ENCODE measurements at regions not wholly inside any gene's neighbourhood (a gene's known extent, or its start where the extent isn't known, plus 50 kb on each side); places are given as distances from the start of the nearest gene placed in this dataset.
"Not testable (repeated sequence)": the region's sequence is repeated elsewhere in the genome, so short reads cannot be mapped to it uniquely, and the experiment has no call there.

DNA sequence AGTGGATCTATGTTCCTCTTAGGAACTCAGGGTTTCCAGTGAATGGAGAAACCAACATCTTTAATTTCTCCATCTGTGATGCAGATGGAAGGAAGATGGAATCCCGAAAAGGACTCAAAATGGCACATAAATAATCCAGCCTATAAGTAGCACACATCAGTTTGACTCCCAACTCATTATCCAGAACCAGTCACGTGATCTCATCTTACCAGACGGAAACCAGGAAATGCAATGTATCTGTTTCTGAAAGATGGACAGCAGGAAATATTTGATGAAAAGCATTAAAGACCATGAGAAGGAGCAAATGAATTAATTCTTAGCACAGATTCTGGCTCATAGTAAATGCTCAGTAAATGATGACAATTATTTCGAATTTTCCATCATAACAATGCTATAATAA is 443.1 kb upstream of the FMR1 start:
- DNase-seq (ENCODE audit: low spot score), result no peak

- DNase-seq (ENCODE audit: low spot score), result peak; percentile 0
Observed at GRCh38 chrX:147476008-147476407, 435.7 kb upstream of the FMR1 start.

DNA sequence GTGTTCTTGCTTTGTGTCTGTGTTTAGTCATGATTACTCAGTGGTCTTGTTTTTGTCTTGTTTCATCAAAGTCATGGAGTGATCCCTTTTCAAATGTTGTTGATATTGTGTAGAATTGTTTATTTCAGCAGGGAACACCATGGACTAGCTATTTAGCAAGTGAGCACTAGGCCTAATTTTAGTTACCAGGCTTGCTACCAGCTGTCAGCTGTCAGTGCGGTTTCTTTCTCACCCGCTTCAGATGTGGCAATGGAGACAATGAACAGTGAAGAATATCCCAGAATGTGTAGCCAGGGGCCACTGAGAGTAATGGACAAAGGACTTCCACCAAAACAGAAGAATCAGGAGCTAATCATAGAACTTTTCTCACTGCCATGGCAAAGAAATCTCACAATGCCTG is 432.8 kb upstream of the FMR1 start:
- no peak for DNase-seq (ENCODE audit: low spot score)

GRCh38 chrX:147485207-147485606 is 426.5 kb upstream of the FMR1 start:
- no peak for DNase-seq (ENCODE audit: low spot score)

DNA sequence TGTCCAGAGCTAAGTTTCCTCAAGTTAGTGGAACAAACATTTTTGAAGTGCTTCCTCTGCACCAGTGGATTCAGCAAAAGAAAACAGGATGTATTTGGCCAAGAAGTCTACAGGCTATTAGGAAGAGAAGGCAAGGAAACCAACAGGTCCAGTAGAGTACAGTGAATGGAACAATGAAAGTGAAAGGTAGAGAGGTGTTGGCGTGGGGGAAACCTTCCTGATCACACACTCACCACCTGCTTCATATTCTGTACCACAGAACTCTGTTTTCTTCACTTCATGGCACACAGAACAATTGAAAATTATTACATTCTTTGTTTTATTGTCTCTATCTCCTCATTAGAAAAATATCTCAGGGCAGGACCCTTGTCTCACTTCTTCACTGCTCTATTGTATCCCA is 417.4 kb upstream of the FMR1 start:
- DNase-seq (ENCODE audit: low spot score), result no peak

DNA sequence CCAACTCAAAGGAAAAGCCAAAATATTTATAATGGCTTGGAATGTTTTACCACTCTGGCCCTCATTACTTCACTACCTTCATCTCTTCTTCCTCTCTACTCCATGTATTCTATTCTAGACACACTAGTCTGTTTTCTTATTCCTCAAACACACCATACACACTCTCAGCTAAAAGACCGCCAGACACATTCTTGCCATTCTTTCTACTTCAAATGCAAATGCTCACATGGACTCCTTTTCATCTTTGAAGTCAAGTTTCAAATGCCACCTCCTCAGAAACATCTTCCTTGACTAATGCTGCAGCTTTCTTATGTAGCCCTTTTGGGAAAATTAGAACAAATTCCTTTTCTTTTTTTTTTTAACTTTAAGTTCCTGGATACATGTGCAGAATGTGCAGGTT is 412.9 kb upstream of the FMR1 start:
- no peak for DNase-seq (ENCODE audit: low spot score)

GRCh38 chrX:147522981-147523380 is 388.7 kb upstream of the FMR1 start:
- no peak for DNase-seq (ENCODE audit: low spot score)

GRCh38 chrX:147533426-147533825 is 378.3 kb upstream of the FMR1 start:
- no peak for DNase-seq (ENCODE audit: low spot score)

DNA sequence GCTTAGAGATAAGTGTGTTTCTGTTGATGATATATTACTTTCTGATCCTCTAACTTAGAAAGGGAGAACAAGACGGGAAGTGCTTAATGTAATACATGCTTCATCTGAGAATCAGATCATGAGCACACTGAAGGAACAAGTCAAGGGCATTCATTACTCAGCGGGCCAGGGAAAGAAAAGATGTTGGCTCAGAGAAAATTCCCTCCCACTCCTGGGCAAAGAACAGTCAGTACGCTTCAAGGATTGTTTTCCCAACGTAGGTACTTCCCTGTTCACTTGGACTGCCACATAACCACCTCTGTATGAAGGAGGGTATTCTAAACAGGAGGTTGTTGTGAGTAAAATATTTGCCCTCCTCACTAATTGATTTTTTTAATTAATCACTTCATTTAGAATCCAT is 374.5 kb upstream of the FMR1 start:
- DNase-seq (ENCODE audit: low spot score), result no peak

DNA sequence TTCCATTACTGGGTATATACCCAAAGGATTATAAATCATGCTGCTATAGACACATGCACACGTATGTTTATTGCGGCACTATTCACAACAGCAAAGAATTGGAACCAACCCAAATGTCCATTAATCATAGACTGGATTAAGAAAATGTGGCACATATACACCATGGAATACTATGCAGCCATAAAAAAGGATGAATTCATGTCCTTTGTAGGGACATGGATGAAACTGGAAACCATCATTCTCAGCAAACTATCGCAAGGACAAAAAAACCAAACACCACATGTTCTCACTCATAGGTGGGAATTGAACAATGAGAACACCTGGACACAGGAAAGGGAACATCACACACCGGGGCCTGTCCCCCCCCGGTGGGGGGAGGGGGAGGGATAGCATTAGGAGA is 363.7 kb upstream of the FMR1 start:
- not testable (repeated sequence) for DNase-seq (ENCODE audit: low spot score)

GRCh38 chrX:147550217-147550616 is 361.5 kb upstream of the FMR1 start:
- no peak for DNase-seq (ENCODE audit: low spot score)

- DNase-seq (ENCODE audit: low spot score), result no peak
Observed at GRCh38 chrX:147559191-147559590, 352.5 kb upstream of the FMR1 start.

DNA sequence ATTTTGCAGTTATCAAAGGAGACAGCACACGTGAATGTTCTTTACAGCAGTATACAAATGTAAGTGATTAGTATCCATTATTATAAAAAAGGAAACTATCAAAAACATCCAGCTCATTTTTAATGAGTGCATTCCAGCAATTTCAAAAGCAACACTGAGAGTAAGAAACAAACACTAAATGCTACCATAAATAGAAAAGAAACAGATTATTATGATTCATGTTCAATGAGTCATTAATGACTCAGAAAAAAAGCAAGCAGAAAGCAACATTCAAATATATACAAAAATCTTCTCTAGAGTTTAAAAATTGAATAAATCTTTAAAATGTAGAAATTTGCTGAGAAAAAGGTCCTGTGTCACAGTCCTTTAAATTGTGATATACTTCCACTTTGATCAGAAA is 346.5 kb upstream of the FMR1 start:
- no peak for DNase-seq (ENCODE audit: low spot score)

- no peak for DNase-seq (ENCODE audit: low spot score)
Observed at GRCh38 chrX:147570483-147570882, 341.2 kb upstream of the FMR1 start.

DNA sequence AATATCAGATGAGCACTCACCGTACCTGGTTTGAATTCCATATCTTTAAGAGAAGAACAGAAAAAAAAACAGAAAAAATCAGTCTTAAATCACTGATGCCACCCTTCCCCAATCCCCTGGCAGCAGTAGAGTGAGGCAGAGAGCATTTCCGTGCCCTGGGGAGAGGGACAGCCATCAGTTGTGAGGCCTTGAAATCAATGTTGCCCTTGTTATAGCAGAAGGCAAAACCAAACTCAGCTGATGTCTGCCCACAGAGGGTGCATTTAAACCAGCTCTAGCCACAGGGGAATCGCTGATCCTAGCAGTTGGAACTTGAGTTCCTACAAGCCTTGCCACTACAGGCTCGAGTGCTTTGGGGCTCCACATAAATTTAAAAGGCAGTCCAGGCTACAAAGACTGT is 338.5 kb upstream of the FMR1 start:
- no peak for DNase-seq (ENCODE audit: low spot score)

DNA sequence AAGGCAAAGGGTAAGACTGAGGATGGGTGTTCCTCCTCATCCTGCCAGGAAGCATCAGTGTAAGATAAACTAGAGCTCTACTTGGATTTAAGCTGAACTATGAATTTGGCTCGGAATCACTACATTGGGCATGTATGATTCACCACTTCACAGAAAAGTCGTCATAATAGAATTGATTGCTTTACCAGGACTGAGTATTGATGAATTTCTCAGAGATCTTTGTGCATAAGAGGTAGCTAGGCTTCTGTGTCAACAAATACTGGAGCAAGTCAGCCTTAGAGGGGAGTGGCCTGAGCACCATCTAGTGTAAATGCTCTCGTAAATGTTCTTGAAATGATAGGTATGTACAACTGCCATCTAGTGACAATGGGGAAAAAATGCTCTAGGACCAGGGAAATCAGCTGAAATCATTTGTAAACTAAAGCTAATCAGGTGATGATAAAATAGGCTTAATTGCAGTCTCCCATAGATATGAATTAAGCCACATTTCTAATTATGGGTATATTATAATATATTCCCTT is 309.5 kb upstream of the FMR1 start:
- DNase-seq (ENCODE audit: low spot score), result no peak

GRCh38 chrX:147626605-147627004 is 285.1 kb upstream of the FMR1 start:
- DNase-seq (ENCODE audit: low spot score), result no peak

DNA sequence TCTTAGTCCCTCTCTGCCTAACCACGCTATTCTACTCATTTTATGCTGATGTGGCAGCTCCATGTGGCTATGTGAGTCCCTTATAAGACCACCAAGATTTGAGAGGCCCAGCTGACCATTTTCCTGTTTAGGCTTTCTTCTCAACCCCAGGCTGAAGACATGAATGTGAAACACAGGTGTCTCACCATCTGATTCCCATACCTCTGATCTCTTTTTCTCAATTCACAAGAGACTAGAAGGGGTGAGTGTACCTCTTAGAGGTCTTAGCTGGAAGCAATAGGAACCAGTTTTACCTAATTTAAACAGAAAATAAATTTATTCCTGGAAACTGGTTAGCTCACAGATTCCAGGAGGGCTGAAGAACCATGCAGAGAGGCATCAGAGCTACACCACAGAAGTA is 276.5 kb upstream of the FMR1 start:
- DNase-seq (ENCODE audit: low spot score), result no peak

DNA sequence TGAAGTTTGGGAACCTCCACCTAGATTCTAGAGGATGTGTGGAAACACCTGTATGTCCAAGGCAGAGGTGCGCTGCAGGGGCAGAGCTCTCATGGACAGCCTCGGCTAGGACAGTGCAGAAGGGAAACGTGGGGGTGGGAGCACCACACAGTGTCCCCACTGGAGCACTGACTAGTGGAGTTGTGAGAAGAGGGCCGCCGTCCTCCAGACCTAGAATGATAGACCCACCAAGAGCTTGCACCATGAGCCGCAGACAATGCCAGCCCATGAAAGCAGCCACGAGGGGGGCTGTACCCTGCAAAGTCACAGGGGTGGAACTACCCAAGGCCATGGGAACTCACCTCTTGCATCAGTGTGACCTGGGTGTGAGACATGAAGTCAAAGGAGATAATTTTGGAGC is 274.5 kb upstream of the FMR1 start:
- no peak for DNase-seq (ENCODE audit: low spot score)

- DNase-seq (ENCODE audit: low spot score), result no peak
Observed at GRCh38 chrX:147646949-147647723, 264.6 kb upstream of the FMR1 start.

DNA sequence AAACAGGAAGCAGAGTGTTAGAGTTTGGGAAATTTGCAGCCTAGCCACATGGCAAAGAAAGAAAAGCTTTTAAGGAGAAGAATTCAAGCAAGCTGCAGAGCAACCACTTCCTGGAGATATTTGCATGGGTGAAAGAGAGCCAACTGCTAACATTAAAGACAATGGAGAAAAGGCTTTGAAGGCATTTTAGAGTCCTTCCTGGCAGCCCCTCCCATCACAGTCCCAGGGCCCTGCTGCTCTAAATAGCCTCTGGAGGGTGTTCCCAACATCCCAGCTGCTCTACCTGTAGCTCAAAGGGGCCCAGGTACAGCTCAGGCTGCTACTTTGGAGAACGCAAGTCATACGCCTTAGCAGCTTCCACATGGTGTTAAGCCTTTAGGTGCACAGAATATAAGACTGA is 235.9 kb upstream of the FMR1 start:
- no peak for DNase-seq (ENCODE audit: low spot score)

- no peak for DNase-seq (ENCODE audit: low spot score)
Observed at GRCh38 chrX:147679356-147680005, 232.2 kb upstream of the FMR1 start.

- DNase-seq (ENCODE audit: low spot score), result no peak
Observed at GRCh38 chrX:147680251-147680650, 231.5 kb upstream of the FMR1 start.

DNA sequence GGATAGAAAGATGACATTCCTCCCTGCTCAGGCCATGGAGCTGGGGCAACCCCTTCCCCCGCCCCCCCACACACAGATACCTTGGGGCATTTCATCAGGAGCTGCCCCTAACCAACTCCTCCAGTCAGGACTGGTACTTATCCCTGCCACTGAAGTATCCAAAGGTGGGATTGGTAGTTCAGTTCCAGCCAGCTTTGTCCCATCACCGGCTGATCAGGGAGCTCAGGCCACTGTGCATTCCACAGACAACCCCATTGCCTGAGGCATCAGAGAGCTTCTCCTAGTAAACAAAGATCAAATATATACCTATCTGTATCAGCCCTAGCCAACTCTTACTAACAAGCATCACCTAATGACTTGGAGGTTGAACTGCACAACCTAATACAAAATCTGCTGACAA is 218.2 kb upstream of the FMR1 start:
- no peak for DNase-seq (ENCODE audit: low spot score)
